Progenitor cell of endocrine pancreas (in vitro differentiated cells): ENCODE measurements at regions not wholly inside any gene's neighbourhood (a gene's known extent, or its start where the extent isn't known, plus 50 kb on each side); places are given as distances from the start of the nearest gene placed in this dataset.
A peak's percentile ranks its signal among the peaks of the same experiment; 100 is the strongest.

ENCODE experiments used
- DNase-seq: peaks from one replicate; pipeline ENCODE4 v3.0.0; 2021; ENCODE audit warnings: low spot score; ENCODE audit not compliant: unreplicated experiment
- H3K27ac Mint-ChIP-seq: 2 replicates; pipeline ENCODE4 v1.8.0; 2021; ENCODE audit warnings: mild to moderate bottlenecking, moderate library complexity, mixed read lengths
- H3K27me3 Mint-ChIP-seq: 2 replicates; pipeline ENCODE4 v1.8.0; 2021; ENCODE audit warnings: mixed read lengths
- H3K36me3 Mint-ChIP-seq: 2 replicates; pipeline ENCODE4 v1.8.0; 2022; ENCODE audit warnings: mixed read lengths; ENCODE audit not compliant: insufficient read depth
- H3K4me1 Mint-ChIP-seq: 2 replicates; pipeline ENCODE4 v1.8.0; 2021; ENCODE audit warnings: low read depth, mixed read lengths
- H3K4me3 Mint-ChIP-seq: 2 replicates; pipeline ENCODE4 v1.8.0; 2021; ENCODE audit warnings: low read depth, mild to moderate bottlenecking, moderate library complexity, mixed read lengths
- H3K9me3 Mint-ChIP-seq: 2 replicates; pipeline ENCODE4 v1.8.0; 2021; ENCODE audit warnings: low read depth, mixed read lengths
- CTCF ChIP-seq: fragments of 200-600 bp; sonication (generic); IDR thresholded peaks from one replicate; pipeline ENCODE4 v1.5.0; 2021; ENCODE audit warnings: antibody characterized with exemption, mild to moderate bottlenecking; ENCODE audit not compliant: unreplicated experiment

- Mint-ChIP-seq H3K4me1 (peaks cover 12% of the 10 kb centered on the region), H3K27me3 (peaks cover 6% of the 10 kb centered on the region), H3K27ac (no peak overlapping the region), H3K36me3 (no peaks in the 10 kb centered on the region), H3K4me3 (no peak overlapping the region), H3K9me3 (no peaks in the 10 kb centered on the region)
- no peak for TF ChIP-seq CTCF
- no peak for DNase-seq
These were observed 85.0 kb downstream of the NUF2 start for GRCh38 chr1:163406772-163407171.

GRCh38 chr1:163408262-163408661, 86.5 kb downstream of the NUF2 start:
- Mint-ChIP-seq H3K27ac (no peak overlapping the region), H3K36me3 (no peaks in the 10 kb centered on the region), H3K9me3 (no peaks in the 10 kb centered on the region), H3K4me3 (no peak overlapping the region), H3K4me1 (peaks cover 12% of the 10 kb centered on the region), H3K27me3 (peaks cover 6% of the 10 kb centered on the region)
- no peak for TF ChIP-seq CTCF
- no peak for DNase-seq

- Mint-ChIP-seq H3K9me3 (no peaks in the 10 kb centered on the region), H3K27ac (peak overlapping the region; percentile 89), H3K36me3 (no peaks in the 10 kb centered on the region), H3K4me3 (peak overlapping the region; percentile 46), H3K27me3 (peaks cover 6% of the 10 kb centered on the region), H3K4me1 (peaks cover 12% of the 10 kb centered on the region)
- DNase-seq: peak; percentile 55
- peak; percentile 83 for TF ChIP-seq CTCF
These were observed 88.6 kb downstream of the NUF2 start for GRCh38 chr1:163410073-163410999.

- DNase-seq: no peak
- Mint-ChIP-seq H3K4me3 (no peak overlapping the region), H3K36me3 (no peaks in the 10 kb centered on the region), H3K27me3 (peaks cover 6% of the 10 kb centered on the region), H3K9me3 (no peaks in the 10 kb centered on the region), H3K27ac (no peak overlapping the region), H3K4me1 (peaks cover 12% of the 10 kb centered on the region)
- peak; percentile 28 for TF ChIP-seq CTCF
These were observed 90.5 kb downstream of the NUF2 start for GRCh38 chr1:163412221-163412620.

GRCh38 chr1:163414778-163415177, 93.0 kb downstream of the NUF2 start:
- Mint-ChIP-seq H3K4me1 (peaks cover 11% of the 10 kb centered on the region), H3K27me3 (no peaks in the 10 kb centered on the region), H3K4me3 (no peak overlapping the region), H3K36me3 (no peaks in the 10 kb centered on the region), H3K9me3 (no peaks in the 10 kb centered on the region), H3K27ac (no peak overlapping the region)
- TF ChIP-seq CTCF: no peak
- no peak for DNase-seq
